T-cell (primary cell): ENCODE measurements at regions not wholly inside any gene's neighbourhood (a gene's known extent, or its start where the extent isn't known, plus 50 kb on each side); places are given as distances from the start of the nearest gene placed in this dataset.

Source experiments
- ATAC-seq, 4 experiments: fragments of 200-7000 bp in 3 of 4; fragments of 150-1000 bp in 1 of 4; cut with Tn5 transposase; replicated peaks in 1 of 4; 1 replicate in 3 of 4; 2 replicates in 1 of 4; pipeline ENCODE4 v1.10.0; 2021; ENCODE audit warnings: moderate library complexity in 3 of 4, mild to moderate bottlenecking in 2 of 4, moderate number of reproducible peaks in 1 of 4
- CTCF ChIA-PET, 2 donors: fragments of 300-600 bp; sonication (Branson Sonifier 250); formaldehyde crosslinking; loops; one replicate each; lab custom pipeline; 2022; ENCODE audit warnings: antibody characterized with exemption in 2 of 2; lab: Charles Lee
- POLR2A ChIA-PET, 2 donors: fragments of 300-600 bp; sonication (Branson Sonifier 250); formaldehyde crosslinking; loops; one replicate each; lab custom pipeline; 2022; ENCODE audit warnings: antibody characterized with exemption in 2 of 2; lab: Charles Lee
- DNase-seq, 35 experiments: peaks; one replicate each; pipeline versions ENCODE4 v3.0.0 to v3.0.0-alpha.2; 2013 to 2023
- H3K27ac ChIP-seq: one replicate; pipeline ENCODE4 v1.5.1; 2013; ENCODE audit warnings: low read length
- H3K27me3 ChIP-seq, 2 experiments: replicated peaks in 1 of 2; 1 replicate in 1 of 2; 2 replicates in 1 of 2; pipeline versions ENCODE4 v1.6.1 to v1.7.0; 2013; ENCODE audit warnings: low read length in 1 of 2, mixed read lengths in 1 of 2; ENCODE audit not compliant: control insufficient read depth in 2 of 2, insufficient read depth in 2 of 2; ENCODE audit errors: extremely low read depth in 1 of 2
- H3K36me3 ChIP-seq, 2 donors: 1 replicate in 1 of 2; 2 replicates in 1 of 2; pipeline versions ENCODE4 v1.6.1 to v1.7.0; 2013; ENCODE audit warnings: low read length in 1 of 2; ENCODE audit not compliant: control insufficient read depth in 2 of 2, insufficient read depth in 1 of 2; ENCODE audit errors: extremely low read depth in 1 of 2
- H3K4me1 ChIP-seq, 2 experiments: 1 replicate in 1 of 2; 2 replicates in 1 of 2; pipeline versions ENCODE4 v1.6.1 to v1.7.0; 2013; ENCODE audit warnings: low read length in 2 of 2, mixed read lengths in 1 of 2; ENCODE audit not compliant: insufficient read depth in 2 of 2, control insufficient read depth in 1 of 2; ENCODE audit errors: extremely low read depth in 1 of 2
- H3K4me3 ChIP-seq, 2 donors: 1 replicate in 1 of 2; 2 replicates in 1 of 2; pipeline versions ENCODE4 v1.5.1 to v1.7.0; 2013; ENCODE audit warnings: mild to moderate bottlenecking in 2 of 2, low read length in 1 of 2, moderate library complexity in 1 of 2; ENCODE audit not compliant: control insufficient read depth in 1 of 2; ENCODE audit errors: extremely low read depth in 1 of 2
- H3K9me3 ChIP-seq: 2 replicates; pipeline ENCODE4 v1.7.0; 2013
- H3K27ac Mint-ChIP-seq, 2 donors: one replicate each; pipeline ENCODE4 v1.8.0; 2020 to 2021; ENCODE audit warnings: mild to moderate bottlenecking in 2 of 2, mixed read lengths in 2 of 2
- H3K27me3 Mint-ChIP-seq, 2 donors: one replicate each; pipeline ENCODE4 v1.8.0; 2021 to 2022; ENCODE audit warnings: mixed read lengths in 2 of 2
- H3K36me3 Mint-ChIP-seq: one replicate; pipeline ENCODE4 v1.8.0; 2021; ENCODE audit warnings: mixed read lengths
- H3K4me1 Mint-ChIP-seq, 3 donors: one replicate each; pipeline ENCODE4 v1.8.0; 2020 to 2022; ENCODE audit warnings: mixed read lengths in 3 of 3, mild to moderate bottlenecking in 1 of 3
- H3K4me3 Mint-ChIP-seq, 3 donors: one replicate each; pipeline ENCODE4 v1.8.0; 2020 to 2022; ENCODE audit warnings: mild to moderate bottlenecking in 3 of 3, mixed read lengths in 3 of 3, moderate library complexity in 3 of 3
- H3K9me3 Mint-ChIP-seq, 3 donors: one replicate each; pipeline ENCODE4 v1.8.0; 2020 to 2022; ENCODE audit warnings: mixed read lengths in 3 of 3
- whole genome bisulfite sequencing: methylation state at CpG from one replicate; pipeline ENCODE4 v1.1.5; 2013; ENCODE audit warnings: missing lambda C conversion rate; ENCODE audit not compliant: insufficient coverage; 5-methylcytosine and 5-hydroxymethylcytosine counted together

DNA sequence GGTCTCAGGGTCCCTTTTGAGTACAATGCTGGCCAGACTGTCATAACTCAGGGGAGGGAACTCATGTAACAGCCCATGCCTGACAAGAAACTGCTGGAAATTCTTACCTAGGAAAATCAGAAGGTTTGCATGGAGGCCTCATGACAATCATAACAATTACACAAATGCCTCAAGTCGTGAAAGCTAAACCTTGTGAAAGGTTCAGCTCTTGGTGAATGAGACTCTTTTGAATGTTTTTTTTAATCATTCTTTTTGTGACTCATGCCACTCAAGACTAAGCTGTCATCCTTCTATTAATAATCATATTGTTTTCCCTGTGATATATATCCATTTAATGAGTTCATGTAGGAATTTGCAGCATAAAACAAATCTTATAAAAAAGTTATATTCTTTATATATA, 61.4 kb upstream of the LEKR1 start:
- H3K27me3 Mint-ChIP-seq: no peaks in the 10 kb centered on the region
- H3K27ac Mint-ChIP-seq: no peak overlapping the region
- H3K9me3 ChIP-seq: no peaks in the 10 kb centered on the region
- ATAC-seq (no peak), DNase-seq (no peak)
- no peaks in the 10 kb centered on the region for H3K36me3 ChIP-seq
- CTCF ChIA-PET: no interaction called here
- WGBS: no CpG with 5 or more reads among the region's 1 CpG
- no peaks in the 10 kb centered on the region for H3K4me1 ChIP-seq
- no peaks in the 10 kb centered on the region for H3K4me1 Mint-ChIP-seq
- no peaks in the 10 kb centered on the region for H3K27me3 ChIP-seq
- no peaks in the 10 kb centered on the region for H3K36me3 Mint-ChIP-seq
- H3K4me3 ChIP-seq: no peak overlapping the region
- H3K27ac ChIP-seq: no peak overlapping the region
- no peak overlapping the region for H3K4me3 Mint-ChIP-seq
- POLR2A ChIA-PET: interaction anchor here in 1 of 2 donors (0.7 kb wide), 1 partner anchor 124 kb away, joined by 5 read pairs; no protein-coding TSS in a partner anchor
- H3K9me3 Mint-ChIP-seq: no peaks in the 10 kb centered on the region

DNA sequence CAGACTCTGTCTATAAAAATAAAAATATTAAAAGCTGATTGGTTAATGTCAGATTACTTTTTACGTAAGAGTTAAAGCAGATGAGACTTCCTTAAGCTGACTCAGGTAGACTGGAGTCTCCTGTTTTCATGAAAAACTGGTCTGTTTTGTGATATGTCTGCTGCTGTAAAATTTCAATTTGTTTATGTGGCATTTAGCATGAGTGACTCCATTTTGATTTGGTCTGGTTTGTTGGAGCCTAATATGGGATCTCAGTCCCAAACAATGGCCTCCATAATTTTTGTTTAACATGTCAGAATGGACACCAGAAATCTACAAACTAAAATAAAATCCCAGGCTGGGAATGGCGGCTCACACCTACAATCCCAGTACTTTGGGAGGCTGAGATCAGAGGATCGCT, 57.8 kb upstream of the LEKR1 start:
- Histone ChIP-seq H3K36me3 (no peaks in the 10 kb centered on the region), H3K27ac (no peak overlapping the region), H3K4me3 (no peak overlapping the region), H3K9me3 (no peaks in the 10 kb centered on the region), H3K27me3 (no peaks in the 10 kb centered on the region), H3K4me1 (no peaks in the 10 kb centered on the region)
- CTCF ChIA-PET: no interaction called here
- POLR2A ChIA-PET: interaction anchor here in 1 of 2 donors (0.5 kb wide), 1 partner anchor 131 kb away, joined by 4 read pairs; no protein-coding TSS in a partner anchor
- Mint-ChIP-seq H3K4me3 (no peak overlapping the region), H3K36me3 (no peaks in the 10 kb centered on the region), H3K4me1 (no peaks in the 10 kb centered on the region), H3K9me3 (no peaks in the 10 kb centered on the region), H3K27me3 (peaks cover 0 to 3% of the 10 kb centered on the region in 2 donors), H3K27ac (no peak overlapping the region)
- DNase-seq: no peak
- ATAC-seq: no peak
- WGBS: 90% methylated on average over 1 of the region's 3 CpGs

DNA sequence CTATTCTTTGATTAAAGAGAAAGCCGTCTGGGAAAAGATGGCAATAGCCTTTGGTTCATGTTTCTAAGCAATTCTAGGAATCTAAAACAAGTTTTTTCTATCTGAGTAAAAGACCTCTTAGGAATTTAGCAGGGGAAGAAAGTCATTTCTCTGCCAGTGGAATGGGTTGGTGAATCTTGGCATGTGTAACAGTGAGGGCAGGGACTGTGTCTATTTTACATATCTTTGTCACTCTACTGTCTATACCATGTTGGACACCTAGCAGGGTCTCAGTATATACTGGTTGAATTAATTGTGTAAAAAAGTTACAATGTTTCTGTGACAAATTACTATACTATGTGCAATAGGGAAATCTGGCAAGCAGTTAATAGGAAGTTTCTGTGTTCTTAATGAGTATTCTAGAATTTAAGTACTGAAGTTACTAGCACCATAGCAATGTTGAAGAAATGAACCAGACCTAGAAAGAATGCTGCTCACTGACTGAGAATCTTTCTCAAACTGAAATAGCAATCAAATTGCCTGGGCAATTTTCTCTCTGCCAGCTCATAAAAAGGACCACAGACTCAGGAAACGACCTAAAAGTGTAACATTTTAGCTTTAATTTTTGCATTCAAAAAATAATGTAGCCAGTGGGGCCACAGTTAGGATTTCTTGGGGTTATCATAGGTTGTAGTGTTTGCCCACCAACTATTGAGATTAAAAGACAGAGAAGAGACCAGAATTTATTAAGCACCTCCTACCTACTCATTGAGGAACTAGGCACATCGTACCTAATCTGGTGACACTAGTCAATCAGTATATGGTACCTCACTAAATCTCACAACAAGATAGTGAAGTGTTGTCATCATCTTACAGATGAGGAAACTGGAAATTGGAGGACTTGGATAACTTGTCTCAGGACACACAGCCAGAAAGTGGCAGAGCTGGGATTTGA, 56.2 kb upstream of the LEKR1 start:
- H3K4me3 ChIP-seq: no peak overlapping the region
- no peak for ATAC-seq
- ChIA-PET CTCF (no interaction called here), POLR2A (no interaction called here)
- H3K36me3 ChIP-seq: no peaks in the 10 kb centered on the region
- no peak overlapping the region for H3K27ac Mint-ChIP-seq
- H3K4me3 Mint-ChIP-seq: no peak overlapping the region
- peaks cover 0 to 3% of the 10 kb centered on the region in 2 donors for H3K27me3 Mint-ChIP-seq
- no peaks in the 10 kb centered on the region for H3K4me1 ChIP-seq
- H3K27ac ChIP-seq: no peak overlapping the region
- no peaks in the 10 kb centered on the region for H3K4me1 Mint-ChIP-seq
- H3K36me3 Mint-ChIP-seq: no peaks in the 10 kb centered on the region
- WGBS: no CpG with 5 or more reads among the region's 3 CpGs
- no peaks in the 10 kb centered on the region for H3K9me3 ChIP-seq
- H3K27me3 ChIP-seq: no peaks in the 10 kb centered on the region
- DNase-seq: no peak
- H3K9me3 Mint-ChIP-seq: no peaks in the 10 kb centered on the region

- Mint-ChIP-seq H3K36me3 (no peaks in the 10 kb centered on the region), H3K27ac (no peak overlapping the region), H3K4me1 (no peaks in the 10 kb centered on the region), H3K4me3 (no peak overlapping the region), H3K9me3 (no peaks in the 10 kb centered on the region), H3K27me3 (peaks cover 0 to 3% of the 10 kb centered on the region in 2 donors)
- no peaks in the 10 kb centered on the region for H3K9me3 ChIP-seq
- no peaks in the 10 kb centered on the region for H3K27me3 ChIP-seq
- WGBS: 97% methylated on average over 2 of the region's 6 CpGs
- ChIA-PET CTCF (no interaction called here), POLR2A (no interaction called here)
- ATAC-seq (no peak), DNase-seq (no peak)
- H3K36me3 ChIP-seq: no peaks in the 10 kb centered on the region
- H3K4me3 ChIP-seq: no peak overlapping the region
- H3K4me1 ChIP-seq: no peaks in the 10 kb centered on the region
- H3K27ac ChIP-seq: no peak overlapping the region
These were observed 55.3 kb upstream of the LEKR1 start for GRCh38 chr3:156770699-156771414.

DNA sequence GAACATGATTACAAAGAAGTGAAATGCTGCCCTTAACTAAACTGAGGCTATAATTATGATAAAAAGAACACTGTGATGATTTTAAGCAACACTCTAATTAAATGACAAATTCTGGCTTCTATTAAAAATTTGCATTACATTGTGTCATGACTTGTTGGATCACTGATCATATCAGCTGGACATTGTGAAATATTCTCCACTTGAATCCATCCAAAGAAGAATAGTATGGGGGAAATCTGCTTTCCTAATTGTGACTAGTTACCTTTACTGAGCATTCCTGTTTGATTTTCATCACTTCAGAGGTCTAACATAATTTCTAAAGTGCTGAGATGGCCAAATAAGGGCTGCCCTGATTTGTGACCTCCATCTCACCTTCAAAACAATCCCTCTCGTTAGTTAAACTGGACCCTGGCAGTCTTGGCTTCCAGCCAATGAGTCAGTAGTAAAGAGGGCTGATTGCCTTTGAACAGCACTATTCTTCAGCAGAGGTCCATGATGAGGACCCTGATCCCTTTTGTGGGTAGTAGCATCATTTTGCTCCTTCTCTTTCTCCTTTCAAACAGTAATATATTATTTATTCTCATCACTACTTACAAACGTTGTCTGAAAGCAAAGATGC, 53.5 kb upstream of the LEKR1 start:
- no peaks in the 10 kb centered on the region for H3K4me1 Mint-ChIP-seq
- no peak overlapping the region for H3K27ac ChIP-seq
- no peaks in the 10 kb centered on the region for H3K36me3 Mint-ChIP-seq
- H3K9me3 ChIP-seq: no peaks in the 10 kb centered on the region
- ATAC-seq: no peak
- CTCF ChIA-PET: no interaction called here
- POLR2A ChIA-PET: no interaction called here
- no CpG with 5 or more reads among the region's 2 CpGs for WGBS
- H3K27ac Mint-ChIP-seq: no peak overlapping the region
- H3K4me3 ChIP-seq: no peak overlapping the region
- DNase-seq: no peak
- H3K4me1 ChIP-seq: no peaks in the 10 kb centered on the region
- H3K27me3 ChIP-seq: no peaks in the 10 kb centered on the region
- no peaks in the 10 kb centered on the region for H3K9me3 Mint-ChIP-seq
- H3K27me3 Mint-ChIP-seq: peaks cover 0 to 3% of the 10 kb centered on the region in 2 donors
- no peaks in the 10 kb centered on the region for H3K36me3 ChIP-seq
- H3K4me3 Mint-ChIP-seq: no peak overlapping the region

DNA sequence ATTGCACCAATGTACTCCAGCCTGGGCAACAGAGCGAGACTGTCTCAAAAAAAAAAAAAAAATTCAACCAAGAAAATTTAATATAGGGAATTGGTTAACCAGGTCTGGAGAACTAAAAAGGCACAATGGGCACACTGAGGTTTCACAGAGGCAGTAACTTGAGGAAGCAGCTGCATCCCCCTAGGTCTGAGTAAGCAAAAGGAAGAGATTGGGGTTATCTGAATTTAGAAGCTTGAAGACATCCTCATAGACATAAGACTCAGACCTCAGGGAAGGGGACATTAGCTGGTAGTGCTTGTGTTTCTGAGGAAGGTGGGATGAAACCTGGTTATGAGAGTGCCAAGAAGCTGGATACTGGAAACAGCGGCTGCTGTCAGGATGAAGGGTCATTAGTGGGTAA, 50.1 kb upstream of the LEKR1 start:
- no peak for DNase-seq
- no peak for ATAC-seq

More for the DNA sequence above, 50.1 kb upstream of the LEKR1 start:
- Mint-ChIP-seq H3K36me3 (no peaks in the 10 kb centered on the region), H3K4me1 (no peaks in the 10 kb centered on the region), H3K27ac (no peak overlapping the region), H3K27me3 (peaks cover 3 to 4% of the 10 kb centered on the region in 2 donors), H3K9me3 (no peaks in the 10 kb centered on the region), H3K4me3 (no peak overlapping the region)
- ChIA-PET POLR2A (no interaction called here), CTCF (interaction anchor here in 1 of 2 donors (0.7 kb wide), 1 partner anchor 98 kb away, joined by 3 read pairs; no protein-coding TSS in a partner anchor)
- Histone ChIP-seq H3K4me3 (no peak overlapping the region), H3K36me3 (no peaks in the 10 kb centered on the region), H3K27me3 (no peaks in the 10 kb centered on the region), H3K4me1 (no peaks in the 10 kb centered on the region), H3K27ac (no peak overlapping the region), H3K9me3 (no peaks in the 10 kb centered on the region)
- WGBS: 60% methylated on average over 1 of the region's 2 CpGs
